Smooth muscle cell (in vitro differentiated cells): ENCODE measurements at regions not wholly inside any gene's neighbourhood (a gene's known extent, or its start where the extent isn't known, plus 50 kb on each side); places are given as distances from the start of the nearest gene placed in this dataset.

Experiments
- DNase-seq: peaks from one replicate; lab custom pipeline; 2025; ENCODE audit not compliant: unreplicated experiment; lab: John Stamatoyannopoulos, UW
- H2AFZ ChIP-seq: fragments of 200-600 bp; sonication (generic); 2 replicates; pipeline ENCODE4 v1.6.0; 2016; ENCODE audit warnings: antibody characterized with exemption, low read depth, mild to moderate bottlenecking
- H3F3A ChIP-seq: fragments of 200-600 bp; sonication (generic); 2 replicates; pipeline ENCODE4 v1.6.0; 2017; ENCODE audit warnings: antibody characterized with exemption, low read depth
- H3K27ac ChIP-seq: fragments of 200-600 bp; sonication (generic); 2 replicates; pipeline ENCODE4 v1.5.1; 2016; ENCODE audit warnings: low read depth, mild to moderate bottlenecking
- H3K27me3 ChIP-seq: fragments of 200-600 bp; sonication (generic); 2 replicates; pipeline ENCODE4 v1.6.1; 2016; ENCODE audit warnings: low read depth, mild to moderate bottlenecking
- H3K36me3 ChIP-seq: fragments of 200-600 bp; sonication (generic); 2 replicates; pipeline ENCODE4 v1.5.1; 2016; ENCODE audit warnings: low read depth
- H3K4me1 ChIP-seq: fragments of 200-600 bp; sonication (generic); 2 replicates; pipeline ENCODE4 v1.5.1; 2016; ENCODE audit warnings: low read depth
- H3K4me2 ChIP-seq: fragments of 200-600 bp; sonication (generic); 2 replicates; pipeline ENCODE4 v1.6.0; 2016; ENCODE audit warnings: mild to moderate bottlenecking
- H3K4me3 ChIP-seq: fragments of 200-600 bp; sonication (generic); 2 replicates; pipeline ENCODE4 v1.5.1; 2016; ENCODE audit warnings: mild to moderate bottlenecking
- H3K79me2 ChIP-seq: fragments of 200-600 bp; sonication (generic); 2 replicates; pipeline ENCODE4 v1.6.0; 2016; ENCODE audit warnings: low read depth, mild to moderate bottlenecking
- H3K9ac ChIP-seq: fragments of 200-600 bp; sonication (generic); 2 replicates; pipeline ENCODE4 v1.6.0; 2016; ENCODE audit warnings: low read depth
- H3K9me3 ChIP-seq: fragments of 200-600 bp; sonication (generic); replicated peaks from 2 replicates; pipeline ENCODE4 v1.5.1; 2016; ENCODE audit warnings: low read depth
- H4K20me1 ChIP-seq: fragments of 200-600 bp; sonication (generic); 2 replicates; pipeline ENCODE4 v1.6.0; 2016; ENCODE audit warnings: low read depth
- WGBS: methylation state at CpG from one replicate; pipeline ENCODE4 v1.1.7; 2016; ENCODE audit warnings: low lambda C conversion rate; 5-methylcytosine and 5-hydroxymethylcytosine counted together
- TF ChIP-seq, protein P1 (sequence below): fragments of 200-600 bp; sonication (generic); IDR thresholded peaks from 2 replicates; pipeline ENCODE4 v1.5.1; 2017; ENCODE audit warnings: borderline replicate concordance, mild to moderate bottlenecking, antibody characterized with exemption; ENCODE audit not compliant: insufficient read depth, poor library complexity, severe bottlenecking

DNA sequence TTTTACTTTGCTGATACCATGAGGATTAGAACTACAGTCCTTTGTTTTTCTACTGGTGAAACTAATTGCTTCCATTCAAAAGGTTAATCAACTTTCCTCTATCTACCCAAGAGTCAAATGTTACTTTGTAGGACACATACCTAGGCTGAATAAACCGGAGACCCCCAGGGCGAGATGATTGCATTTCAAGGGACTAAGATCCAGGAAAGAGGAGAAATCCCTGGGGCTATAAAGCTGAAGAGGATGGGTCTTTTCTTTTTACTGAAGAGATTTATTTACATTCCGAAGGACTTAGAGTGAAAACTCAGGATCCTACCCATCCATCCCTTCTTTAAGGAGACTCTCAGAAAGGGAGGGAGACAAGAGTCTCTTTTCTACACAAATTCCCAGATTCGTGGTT is 331.9 kb downstream of the CDH19 start:
- no peaks in the 10 kb centered on the region for H4K20me1 ChIP-seq
- no peaks in the 10 kb centered on the region for H3F3A ChIP-seq
- no peaks in the 10 kb centered on the region for H3K36me3 ChIP-seq
- H2AFZ ChIP-seq, result no peak overlapping the region
- no peak overlapping the region for H3K4me3 ChIP-seq
- no peak overlapping the region for H3K9ac ChIP-seq
- no peak for DNase-seq
- TF ChIP-seq, protein P1, sequence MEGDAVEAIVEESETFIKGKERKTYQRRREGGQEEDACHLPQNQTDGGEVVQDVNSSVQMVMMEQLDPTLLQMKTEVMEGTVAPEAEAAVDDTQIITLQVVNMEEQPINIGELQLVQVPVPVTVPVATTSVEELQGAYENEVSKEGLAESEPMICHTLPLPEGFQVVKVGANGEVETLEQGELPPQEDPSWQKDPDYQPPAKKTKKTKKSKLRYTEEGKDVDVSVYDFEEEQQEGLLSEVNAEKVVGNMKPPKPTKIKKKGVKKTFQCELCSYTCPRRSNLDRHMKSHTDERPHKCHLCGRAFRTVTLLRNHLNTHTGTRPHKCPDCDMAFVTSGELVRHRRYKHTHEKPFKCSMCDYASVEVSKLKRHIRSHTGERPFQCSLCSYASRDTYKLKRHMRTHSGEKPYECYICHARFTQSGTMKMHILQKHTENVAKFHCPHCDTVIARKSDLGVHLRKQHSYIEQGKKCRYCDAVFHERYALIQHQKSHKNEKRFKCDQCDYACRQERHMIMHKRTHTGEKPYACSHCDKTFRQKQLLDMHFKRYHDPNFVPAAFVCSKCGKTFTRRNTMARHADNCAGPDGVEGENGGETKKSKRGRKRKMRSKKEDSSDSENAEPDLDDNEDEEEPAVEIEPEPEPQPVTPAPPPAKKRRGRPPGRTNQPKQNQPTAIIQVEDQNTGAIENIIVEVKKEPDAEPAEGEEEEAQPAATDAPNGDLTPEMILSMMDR, result no peak
- peaks cover 2% of the 10 kb centered on the region for H3K9me3 ChIP-seq
- H3K27ac ChIP-seq, result no peak overlapping the region
- H3K4me2 ChIP-seq, result no peak overlapping the region
- H3K27me3 ChIP-seq, result no peaks in the 10 kb centered on the region
- WGBS, result 16% methylated on average over 4 of the region's 4 CpGs
- H3K4me1 ChIP-seq, result peaks cover 17% of the 10 kb centered on the region
- no peaks in the 10 kb centered on the region for H3K79me2 ChIP-seq

DNA sequence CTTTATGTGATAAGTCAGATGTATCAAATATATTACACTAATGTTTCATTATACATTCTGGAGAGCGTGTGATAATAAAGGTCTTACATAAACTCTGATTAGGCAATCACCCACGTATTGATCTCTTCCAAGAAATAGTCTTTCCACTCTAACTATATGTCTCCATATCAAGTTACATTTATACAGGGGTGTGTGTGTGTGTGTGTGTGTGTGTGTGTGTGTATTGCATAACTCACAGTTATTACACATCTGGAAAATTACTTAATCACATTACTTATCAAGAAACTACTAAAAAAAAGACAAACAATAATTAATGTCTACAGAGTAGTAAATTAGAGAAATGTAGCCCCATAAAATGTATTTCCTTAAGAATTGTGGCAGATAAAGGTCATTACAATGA is 339.8 kb downstream of the CDH19 start:
- no peak overlapping the region for H3K9ac ChIP-seq
- no peaks in the 10 kb centered on the region for H3K4me1 ChIP-seq
- no peak overlapping the region for H3K4me3 ChIP-seq
- H3K36me3 ChIP-seq, result no peaks in the 10 kb centered on the region
- no peak overlapping the region for H3K4me2 ChIP-seq
- no peak overlapping the region for H3K27ac ChIP-seq
- 82% methylated on average over 2 of the region's 2 CpGs for WGBS
- H2AFZ ChIP-seq, result no peak overlapping the region
- no peaks in the 10 kb centered on the region for H3K9me3 ChIP-seq
- no peaks in the 10 kb centered on the region for H3K27me3 ChIP-seq
- no peaks in the 10 kb centered on the region for H3F3A ChIP-seq
- TF ChIP-seq, protein P1, result no peak
- no peaks in the 10 kb centered on the region for H3K79me2 ChIP-seq
- DNase-seq, result no peak
- no peaks in the 10 kb centered on the region for H4K20me1 ChIP-seq

DNA sequence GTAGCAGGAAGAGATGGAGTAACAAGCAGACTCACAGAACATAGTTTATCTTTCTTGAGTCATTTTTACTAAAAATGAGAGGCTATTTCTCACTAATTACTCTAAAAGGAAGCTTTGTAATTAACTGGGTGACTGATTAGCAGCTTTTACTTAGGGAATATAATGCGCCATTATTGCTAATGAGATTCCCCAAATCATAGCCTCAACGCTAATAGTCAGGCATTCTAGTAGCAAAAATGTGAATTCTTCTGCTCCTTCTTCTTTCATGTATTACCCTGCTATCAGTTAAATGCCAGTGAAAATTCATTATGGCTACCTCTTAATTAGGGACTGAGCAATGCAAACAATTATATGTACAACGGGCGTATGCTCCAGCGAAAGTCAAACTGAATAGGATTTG is 349.8 kb downstream of the CDH19 start:
- no peak for DNase-seq
- TF ChIP-seq, protein P1, result no peak
- Histone ChIP-seq H3K9me3 (no peaks in the 10 kb centered on the region), H3F3A (no peaks in the 10 kb centered on the region), H2AFZ (no peak overlapping the region), H3K36me3 (no peaks in the 10 kb centered on the region), H3K27me3 (no peaks in the 10 kb centered on the region), H3K9ac (no peak overlapping the region), H3K27ac (no peak overlapping the region), H3K4me3 (no peak overlapping the region), H4K20me1 (no peaks in the 10 kb centered on the region), H3K4me1 (no peaks in the 10 kb centered on the region), H3K4me2 (no peak overlapping the region), H3K79me2 (no peaks in the 10 kb centered on the region)
- 89% methylated on average over 5 of the region's 5 CpGs for WGBS

DNA sequence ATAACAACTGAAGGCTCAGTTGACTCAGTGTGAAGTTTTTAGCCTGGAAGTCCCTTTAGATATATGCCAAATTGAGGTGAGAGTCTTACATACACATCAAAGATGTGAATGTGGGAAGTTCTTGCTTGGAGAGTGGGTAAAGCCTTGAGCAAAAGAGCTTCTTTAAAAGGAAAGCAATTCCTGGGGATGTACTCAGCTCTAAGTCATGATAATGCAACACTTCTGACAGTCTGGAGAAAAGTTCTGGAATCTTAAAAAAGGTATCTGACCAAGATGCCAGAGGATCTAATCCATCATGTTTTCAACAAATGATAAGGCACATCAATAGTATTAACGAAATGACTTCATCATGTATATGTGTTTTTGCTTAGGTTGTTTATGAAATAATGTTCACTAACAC is 351.2 kb downstream of the CDH19 start:
- H3K9me3 ChIP-seq, result no peaks in the 10 kb centered on the region
- no peak overlapping the region for H3K4me3 ChIP-seq
- no peaks in the 10 kb centered on the region for H3K79me2 ChIP-seq
- H4K20me1 ChIP-seq, result no peaks in the 10 kb centered on the region
- no peaks in the 10 kb centered on the region for H3K36me3 ChIP-seq
- H3K27ac ChIP-seq, result peak overlapping the region; percentile 29
- H3K4me2 ChIP-seq, result peak overlapping the region; percentile 68
- H3F3A ChIP-seq, result no peaks in the 10 kb centered on the region
- 24% methylated on average over 1 of the region's 1 CpG for WGBS
- no peaks in the 10 kb centered on the region for H3K27me3 ChIP-seq
- H3K9ac ChIP-seq, result no peak overlapping the region
- no peak for DNase-seq
- H3K4me1 ChIP-seq, result no peaks in the 10 kb centered on the region
- H2AFZ ChIP-seq, result peak overlapping the region; percentile 4
- TF ChIP-seq, protein P1, result no peak
